OCI-LY7 (cell line): ENCODE measurements at regions not wholly inside any gene's neighbourhood (a gene's known extent, or its start where the extent isn't known, plus 50 kb on each side); places are given as distances from the start of the nearest gene placed in this dataset.

Experiments used
- BruUV-seq: library from RNA; stranded (reverse); fragments of 400-500 nt; replicated peaks from 2 replicates; lab custom pipeline; 2021; lab: Mats Ljungman, UMichigan
- CTCF ChIA-PET: fragments of 300-600 bp; sonication (Branson Sonifier 250); formaldehyde crosslinking; loops from one replicate; lab custom pipeline; 2022; ENCODE audit warnings: antibody characterized with exemption; ENCODE audit not compliant: unreplicated experiment; lab: Charles Lee
- POLR2A ChIA-PET: fragments of 300-600 bp; sonication (Branson Sonifier 250); formaldehyde crosslinking; loops from one replicate; lab custom pipeline; 2022; ENCODE audit warnings: antibody characterized with exemption; lab: Charles Lee
- DNase-seq: peaks from one replicate; pipeline ENCODE4 v3.0.0-alpha.2; 2015; ENCODE audit warnings: low spot score
- H2AFZ ChIP-seq: fragments of 200-600 bp; sonication (generic), shearing (Covaris generic); 2 replicates; pipeline ENCODE4 v1.6.1; 2014; ENCODE audit warnings: mild to moderate bottlenecking, antibody characterized with exemption, low read length, moderate library complexity
- H3K27ac ChIP-seq: fragments of 200-600 bp; sonication (generic); 2 replicates; pipeline ENCODE4 v1.5.1; 2014; ENCODE audit warnings: mixed run types, low read depth, mild to moderate bottlenecking, moderate library complexity, low read length, inconsistent platforms; ENCODE audit not compliant: poor library complexity, severe bottlenecking
- H3K36me3 ChIP-seq: fragments of 200-600 bp; sonication (generic); 2 replicates; pipeline ENCODE4 v1.6.1; 2014; ENCODE audit warnings: mild to moderate bottlenecking, antibody characterized with exemption, low read length, moderate library complexity, mixed read lengths; ENCODE audit not compliant: insufficient read depth
- H3K4me1 ChIP-seq: fragments of 200-600 bp; sonication (generic); 2 replicates; pipeline ENCODE4 v1.5.1; 2014; ENCODE audit warnings: mild to moderate bottlenecking, low read length; ENCODE audit not compliant: insufficient read depth, poor library complexity, severe bottlenecking
- H3K4me2 ChIP-seq: fragments of 200-600 bp; sonication (generic); 2 replicates; pipeline ENCODE4 v1.6.1; 2014; ENCODE audit warnings: mild to moderate bottlenecking, low read length
- H3K4me3 ChIP-seq: fragments of 200-600 bp; sonication (generic); 2 replicates; pipeline ENCODE4 v1.5.1; 2014; ENCODE audit warnings: mild to moderate bottlenecking, low read depth, low read length; ENCODE audit not compliant: poor library complexity, severe bottlenecking
- H3K79me2 ChIP-seq: fragments of 200-600 bp; sonication (generic); 2 replicates; pipeline ENCODE4 v1.6.1; 2016; ENCODE audit warnings: low read depth, mild to moderate bottlenecking, low read length, moderate library complexity, mixed read lengths; ENCODE audit not compliant: insufficient read depth
- H3K9me2 ChIP-seq: fragments of 200-600 bp; sonication (generic); 2 replicates; pipeline ENCODE4 v1.6.1; 2016; ENCODE audit warnings: mild to moderate bottlenecking, low read length, mixed read lengths; ENCODE audit not compliant: insufficient read depth
- H3K9me3 ChIP-seq: fragments of 200-600 bp; sonication (generic); 2 replicates; pipeline ENCODE4 v1.6.1; 2014; ENCODE audit warnings: mild to moderate bottlenecking, mixed run types, low read length, mixed read lengths
- H4K20me1 ChIP-seq: fragments of 200-600 bp; sonication (generic); 2 replicates; pipeline ENCODE4 v1.6.1; 2014; ENCODE audit warnings: mild to moderate bottlenecking, antibody characterized with exemption, low read length, moderate library complexity, mixed read lengths; ENCODE audit not compliant: insufficient read depth
- EZH2phosphoT487 ChIP-seq: fragments of 200-600 bp; sonication (generic); IDR thresholded peaks from 2 replicates; pipeline ENCODE4 v1.6.1; 2018; ENCODE audit warnings: low read depth, borderline replicate concordance, mild to moderate bottlenecking, mixed run types, antibody characterized with exemption, low read length, moderate library complexity, mixed read lengths
- intact Hi-C: fragments of 100-400 bp; cut with micrococcal nuclease; formaldehyde crosslinking; loops from one replicate; pipeline ENCODE4 v1.10.0; 2022; ENCODE audit not compliant: unreplicated experiment
- TF ChIP-seq, protein P1 (sequence below): fragments of 200-600 bp; sonication (generic); conservative IDR thresholded peaks from 2 replicates; pipeline ENCODE4 v1.5.1; 2014; ENCODE audit warnings: mild to moderate bottlenecking, antibody characterized with exemption, low read length, moderate library complexity, mixed read lengths

DNA sequence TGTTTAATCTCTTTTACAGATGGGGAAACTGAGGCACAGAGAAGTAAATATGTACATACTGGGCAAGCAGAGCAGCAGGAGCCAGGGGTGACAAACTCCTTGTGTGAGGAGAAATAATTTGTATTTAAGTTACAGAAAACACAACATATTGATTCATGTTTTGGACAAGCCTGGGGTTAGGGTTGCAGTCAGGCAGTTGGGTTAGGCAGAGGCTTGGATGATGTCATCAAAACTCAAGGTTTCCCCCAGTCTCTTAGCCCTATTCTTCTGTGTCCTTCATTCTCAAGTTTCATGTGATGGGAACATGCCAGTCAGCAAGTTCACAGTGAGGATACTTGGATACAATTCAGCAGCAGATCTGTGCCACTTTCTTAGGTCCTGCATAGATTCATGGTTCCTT, 181.4 kb downstream of the CXCL12 start:
- no peak overlapping the region for H3K4me2 ChIP-seq
- CTCF ChIA-PET = no interaction called here
- TF ChIP-seq EZH2phosphoT487 = no peak
- TF ChIP-seq, protein P1, sequence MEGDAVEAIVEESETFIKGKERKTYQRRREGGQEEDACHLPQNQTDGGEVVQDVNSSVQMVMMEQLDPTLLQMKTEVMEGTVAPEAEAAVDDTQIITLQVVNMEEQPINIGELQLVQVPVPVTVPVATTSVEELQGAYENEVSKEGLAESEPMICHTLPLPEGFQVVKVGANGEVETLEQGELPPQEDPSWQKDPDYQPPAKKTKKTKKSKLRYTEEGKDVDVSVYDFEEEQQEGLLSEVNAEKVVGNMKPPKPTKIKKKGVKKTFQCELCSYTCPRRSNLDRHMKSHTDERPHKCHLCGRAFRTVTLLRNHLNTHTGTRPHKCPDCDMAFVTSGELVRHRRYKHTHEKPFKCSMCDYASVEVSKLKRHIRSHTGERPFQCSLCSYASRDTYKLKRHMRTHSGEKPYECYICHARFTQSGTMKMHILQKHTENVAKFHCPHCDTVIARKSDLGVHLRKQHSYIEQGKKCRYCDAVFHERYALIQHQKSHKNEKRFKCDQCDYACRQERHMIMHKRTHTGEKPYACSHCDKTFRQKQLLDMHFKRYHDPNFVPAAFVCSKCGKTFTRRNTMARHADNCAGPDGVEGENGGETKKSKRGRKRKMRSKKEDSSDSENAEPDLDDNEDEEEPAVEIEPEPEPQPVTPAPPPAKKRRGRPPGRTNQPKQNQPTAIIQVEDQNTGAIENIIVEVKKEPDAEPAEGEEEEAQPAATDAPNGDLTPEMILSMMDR = no peak

DNA sequence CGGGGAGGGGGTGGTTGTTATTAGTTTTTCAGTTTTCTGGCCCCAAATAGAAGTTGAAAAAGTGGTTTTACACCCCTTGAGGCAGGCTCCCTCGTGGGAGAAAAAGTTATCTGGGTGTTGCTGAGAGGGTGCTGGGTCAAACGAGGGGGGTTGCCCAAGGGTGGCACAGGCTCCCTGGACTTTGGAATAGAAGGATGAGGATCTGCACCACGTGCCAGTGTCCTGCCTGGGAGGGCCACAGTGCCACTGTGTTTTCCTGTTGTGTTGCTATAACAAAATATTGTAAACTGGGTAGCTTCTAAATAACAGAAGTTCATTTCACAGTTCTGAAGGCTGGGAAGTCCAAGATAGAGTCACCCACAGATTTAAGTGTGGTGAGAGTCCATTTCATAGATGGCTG, 181.9 kb downstream of the CXCL12 start:
- BruUV-seq = no TSS peak
- POLR2A ChIA-PET = no interaction called here

More for the DNA sequence above, 181.4 kb downstream of the CXCL12 start:
- Histone ChIP-seq H3K79me2 (no peaks in the 10 kb centered on the region), H3K4me3 (no peak overlapping the region), H3K27ac (no peak overlapping the region), H3K36me3 (no peaks in the 10 kb centered on the region), H3K9me3 (no peaks in the 10 kb centered on the region), H4K20me1 (no peaks in the 10 kb centered on the region), H3K9me2 (no peaks in the 10 kb centered on the region), H3K4me1 (no peaks in the 10 kb centered on the region), H2AFZ (no peak overlapping the region)
- no TSS peak for BruUV-seq
- intact Hi-C loops = no loop called here
- no peak for DNase-seq
- POLR2A ChIA-PET = no interaction called here

DNA sequence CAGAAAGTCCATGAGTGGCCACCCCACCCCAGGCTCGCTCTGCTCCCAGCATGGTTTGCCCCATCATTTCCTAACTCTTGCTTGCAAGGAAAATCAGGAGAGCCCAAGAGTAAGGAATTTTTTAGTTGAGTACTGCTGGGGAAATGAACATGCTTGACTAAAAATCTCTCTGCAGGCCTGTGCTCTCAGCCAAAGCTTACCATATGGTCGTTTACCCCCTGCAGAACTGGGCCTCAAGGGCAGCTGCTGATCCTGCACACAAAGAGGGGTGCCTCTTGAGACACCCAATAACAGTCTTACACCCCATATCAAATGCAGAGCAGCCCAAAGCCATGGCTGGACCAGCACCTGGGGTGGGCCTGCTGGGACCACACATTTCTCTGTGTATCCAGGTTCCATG, 183.2 kb downstream of the CXCL12 start:
- CTCF ChIA-PET = no interaction called here
- Histone ChIP-seq H3K27ac (no peak overlapping the region), H3K36me3 (no peaks in the 10 kb centered on the region), H2AFZ (no peak overlapping the region), H3K9me2 (no peaks in the 10 kb centered on the region), H3K4me2 (no peak overlapping the region), H4K20me1 (no peaks in the 10 kb centered on the region), H3K79me2 (no peaks in the 10 kb centered on the region), H3K9me3 (no peaks in the 10 kb centered on the region), H3K4me1 (no peaks in the 10 kb centered on the region), H3K4me3 (no peak overlapping the region)
- POLR2A ChIA-PET = no interaction called here
- TF ChIP-seq, protein P1 = no peak
- TF ChIP-seq EZH2phosphoT487 = no peak
- intact Hi-C loops = no loop called here
- BruUV-seq = no TSS peak
- DNase-seq = no peak

More for the DNA sequence above, 181.9 kb downstream of the CXCL12 start:
- CTCF ChIA-PET = no interaction called here
- Histone ChIP-seq H3K4me2 (no peak overlapping the region), H3K36me3 (no peaks in the 10 kb centered on the region), H3K27ac (no peak overlapping the region), H3K4me3 (no peak overlapping the region), H3K9me2 (no peaks in the 10 kb centered on the region), H4K20me1 (no peaks in the 10 kb centered on the region), H3K79me2 (no peaks in the 10 kb centered on the region), H3K4me1 (no peaks in the 10 kb centered on the region), H3K9me3 (no peaks in the 10 kb centered on the region), H2AFZ (no peak overlapping the region)
- TF ChIP-seq, protein P1 = no peak
- TF ChIP-seq EZH2phosphoT487 = no peak
- no peak for DNase-seq
- intact Hi-C loops = no loop called here
